ENCODE measurements at regions not wholly inside any gene's neighbourhood (a gene's known extent, or its start where the extent isn't known, plus 50 kb on each side); places are given as distances from the start of the nearest gene placed in this dataset.

DNA sequence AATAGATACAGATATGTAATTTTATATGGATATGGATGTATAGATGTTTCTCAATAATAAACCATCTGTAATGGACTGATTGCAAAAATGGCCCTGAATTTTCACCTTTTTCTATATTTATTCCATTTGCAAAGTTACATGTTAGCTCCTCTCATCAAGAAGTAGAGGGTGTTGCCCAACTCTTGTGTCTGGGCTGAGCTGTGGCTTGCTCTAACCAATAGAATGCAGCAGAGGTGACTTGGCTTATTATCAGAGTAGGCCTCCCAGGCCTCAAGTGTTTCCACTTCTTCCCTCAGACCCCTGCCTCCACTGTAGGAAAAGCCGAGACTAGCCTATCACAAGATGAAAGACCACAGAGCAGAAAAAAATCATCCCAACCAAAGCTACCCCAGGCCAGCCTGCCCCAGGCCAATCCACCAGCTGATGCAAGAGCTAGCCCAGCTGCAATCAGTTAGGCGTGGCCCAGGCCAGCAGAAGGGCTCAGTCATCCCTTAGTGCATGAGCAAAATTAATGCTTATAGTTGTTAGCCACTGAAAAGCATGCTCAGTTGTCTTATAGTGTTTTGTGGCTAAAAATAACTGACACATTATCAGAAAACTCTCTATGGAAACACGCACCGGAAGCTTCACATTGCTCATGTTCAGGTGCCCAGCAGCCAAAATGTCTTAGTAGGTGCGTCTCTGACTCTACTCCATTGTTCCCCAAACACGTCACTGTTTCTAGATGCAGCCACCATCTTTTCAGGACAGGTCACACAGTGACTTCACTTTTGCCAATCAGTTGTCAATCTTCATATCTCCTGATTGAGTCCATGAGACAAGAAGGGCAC lies 464.0 kb downstream of the FBXO15 start:
- Mint-ChIP-seq H3K4me1 (ENCODE audit: low read depth, unreplicated experiment) (no peaks in the 10 kb centered on the region), H3K4me3 (ENCODE audit: unreplicated experiment) (no peak overlapping the region), H3K27me3 (ENCODE audit: unreplicated experiment) (no peaks in the 10 kb centered on the region), H3K36me3 (ENCODE audit: unreplicated experiment) (no peaks in the 10 kb centered on the region), H3K27ac (ENCODE audit: unreplicated experiment) (no peak overlapping the region), H3K9me3 (ENCODE audit: unreplicated experiment) (peaks cover 2% of the 10 kb centered on the region)
- TF ChIP-seq, protein P1, sequence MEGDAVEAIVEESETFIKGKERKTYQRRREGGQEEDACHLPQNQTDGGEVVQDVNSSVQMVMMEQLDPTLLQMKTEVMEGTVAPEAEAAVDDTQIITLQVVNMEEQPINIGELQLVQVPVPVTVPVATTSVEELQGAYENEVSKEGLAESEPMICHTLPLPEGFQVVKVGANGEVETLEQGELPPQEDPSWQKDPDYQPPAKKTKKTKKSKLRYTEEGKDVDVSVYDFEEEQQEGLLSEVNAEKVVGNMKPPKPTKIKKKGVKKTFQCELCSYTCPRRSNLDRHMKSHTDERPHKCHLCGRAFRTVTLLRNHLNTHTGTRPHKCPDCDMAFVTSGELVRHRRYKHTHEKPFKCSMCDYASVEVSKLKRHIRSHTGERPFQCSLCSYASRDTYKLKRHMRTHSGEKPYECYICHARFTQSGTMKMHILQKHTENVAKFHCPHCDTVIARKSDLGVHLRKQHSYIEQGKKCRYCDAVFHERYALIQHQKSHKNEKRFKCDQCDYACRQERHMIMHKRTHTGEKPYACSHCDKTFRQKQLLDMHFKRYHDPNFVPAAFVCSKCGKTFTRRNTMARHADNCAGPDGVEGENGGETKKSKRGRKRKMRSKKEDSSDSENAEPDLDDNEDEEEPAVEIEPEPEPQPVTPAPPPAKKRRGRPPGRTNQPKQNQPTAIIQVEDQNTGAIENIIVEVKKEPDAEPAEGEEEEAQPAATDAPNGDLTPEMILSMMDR (IDR thresholded peaks at IDR 0.05; ENCODE audit: partially characterized antibody, unreplicated experiment), result no peak
- DNase-seq, result no peak

DNA sequence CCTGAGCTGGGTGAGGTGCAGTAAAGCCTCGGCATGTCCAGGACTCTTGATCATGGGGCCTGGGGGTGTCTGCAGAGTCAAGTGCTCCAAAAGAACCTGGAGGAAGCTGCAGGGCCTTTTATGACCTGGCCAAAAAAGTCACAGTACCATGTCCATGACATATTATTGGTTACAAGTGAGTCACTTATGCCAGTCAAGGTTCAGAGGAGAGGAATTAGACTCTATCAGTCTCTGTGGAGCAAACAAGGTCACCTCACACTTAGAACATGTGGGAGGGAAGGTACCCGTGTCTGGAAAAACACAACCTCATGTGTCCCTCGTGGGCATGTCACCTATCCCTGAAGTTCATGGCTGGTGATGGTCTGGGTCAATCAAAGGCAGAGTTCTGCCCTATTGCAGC lies 465.7 kb downstream of the FBXO15 start:
- Mint-ChIP-seq H3K4me3 (ENCODE audit: unreplicated experiment) (no peak overlapping the region), H3K27me3 (ENCODE audit: unreplicated experiment) (no peaks in the 10 kb centered on the region), H3K4me1 (ENCODE audit: low read depth, unreplicated experiment) (no peaks in the 10 kb centered on the region), H3K9me3 (ENCODE audit: unreplicated experiment) (no peaks in the 10 kb centered on the region), H3K27ac (ENCODE audit: unreplicated experiment) (no peak overlapping the region), H3K36me3 (ENCODE audit: unreplicated experiment) (no peaks in the 10 kb centered on the region)
- no peak for DNase-seq
- TF ChIP-seq, protein P1 (IDR thresholded peaks at IDR 0.05; ENCODE audit: partially characterized antibody, unreplicated experiment), result no peak

DNA sequence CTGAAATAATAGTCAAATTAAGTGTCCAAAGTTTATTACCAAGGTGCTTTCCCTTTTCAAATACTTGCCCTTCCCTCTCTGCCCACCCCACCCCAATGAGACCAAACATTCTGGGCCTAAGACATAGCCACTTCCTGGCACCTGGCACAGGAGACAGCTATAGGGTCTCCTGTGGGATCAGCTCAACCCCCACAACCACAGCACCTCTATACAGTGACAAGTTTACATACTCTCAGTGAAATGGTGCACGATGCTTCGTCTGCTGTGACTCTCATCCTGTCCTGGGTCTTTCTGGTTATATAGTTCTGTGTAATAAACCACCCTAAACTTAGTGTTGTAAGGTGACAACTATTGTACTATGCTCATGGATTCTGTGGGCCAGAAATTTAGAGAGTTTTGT lies 466.2 kb downstream of the FBXO15 start:
- Mint-ChIP-seq H3K27me3 (ENCODE audit: unreplicated experiment) (no peaks in the 10 kb centered on the region), H3K9me3 (ENCODE audit: unreplicated experiment) (no peaks in the 10 kb centered on the region), H3K4me3 (ENCODE audit: unreplicated experiment) (no peak overlapping the region), H3K4me1 (ENCODE audit: low read depth, unreplicated experiment) (no peaks in the 10 kb centered on the region), H3K36me3 (ENCODE audit: unreplicated experiment) (no peaks in the 10 kb centered on the region), H3K27ac (ENCODE audit: unreplicated experiment) (no peak overlapping the region)
- TF ChIP-seq, protein P1 (IDR thresholded peaks at IDR 0.05; ENCODE audit: partially characterized antibody, unreplicated experiment), result no peak
- no peak for DNase-seq

DNA sequence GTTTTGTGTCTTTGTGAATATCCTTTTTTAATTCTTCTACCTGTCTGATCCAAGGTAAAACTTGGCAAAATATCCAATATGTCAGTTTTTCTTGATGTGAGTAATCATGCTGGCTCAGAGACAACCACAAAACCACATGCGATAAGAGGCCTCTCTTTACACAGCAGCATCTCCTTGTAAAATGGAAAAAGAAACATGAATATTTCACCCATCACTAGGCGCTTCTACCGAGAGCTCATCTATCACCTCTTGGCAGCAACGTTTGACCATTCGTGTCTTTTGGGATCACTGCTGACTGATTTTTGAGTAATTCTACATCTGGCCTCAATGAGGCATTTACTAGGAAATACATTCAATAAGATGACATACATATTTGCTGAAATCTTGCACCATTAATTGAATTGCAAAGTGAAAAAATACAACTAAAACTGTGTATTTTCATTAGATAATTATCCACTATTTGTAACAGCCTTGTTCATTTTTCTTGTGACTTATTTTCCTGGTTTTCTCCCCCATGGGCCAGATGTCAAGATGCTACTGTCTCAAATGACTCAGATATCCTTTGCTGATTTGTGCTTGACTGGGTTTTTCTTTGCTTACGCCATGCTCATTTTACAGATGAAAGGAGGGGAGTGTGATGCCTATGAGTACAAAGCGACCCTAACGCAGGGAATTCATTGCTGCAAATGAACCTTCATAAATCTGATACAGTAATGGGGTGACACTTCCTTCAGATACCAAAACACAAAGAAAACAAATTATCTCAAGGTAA lies 467.5 kb downstream of the FBXO15 start:
- Mint-ChIP-seq H3K36me3 (ENCODE audit: unreplicated experiment) (no peaks in the 10 kb centered on the region), H3K27ac (ENCODE audit: unreplicated experiment) (no peak overlapping the region), H3K9me3 (ENCODE audit: unreplicated experiment) (no peaks in the 10 kb centered on the region), H3K27me3 (ENCODE audit: unreplicated experiment) (no peaks in the 10 kb centered on the region), H3K4me1 (ENCODE audit: low read depth, unreplicated experiment) (no peaks in the 10 kb centered on the region), H3K4me3 (ENCODE audit: unreplicated experiment) (no peak overlapping the region)
- no peak for DNase-seq
- TF ChIP-seq, protein P1 (IDR thresholded peaks at IDR 0.05; ENCODE audit: partially characterized antibody, unreplicated experiment), result no peak

DNA sequence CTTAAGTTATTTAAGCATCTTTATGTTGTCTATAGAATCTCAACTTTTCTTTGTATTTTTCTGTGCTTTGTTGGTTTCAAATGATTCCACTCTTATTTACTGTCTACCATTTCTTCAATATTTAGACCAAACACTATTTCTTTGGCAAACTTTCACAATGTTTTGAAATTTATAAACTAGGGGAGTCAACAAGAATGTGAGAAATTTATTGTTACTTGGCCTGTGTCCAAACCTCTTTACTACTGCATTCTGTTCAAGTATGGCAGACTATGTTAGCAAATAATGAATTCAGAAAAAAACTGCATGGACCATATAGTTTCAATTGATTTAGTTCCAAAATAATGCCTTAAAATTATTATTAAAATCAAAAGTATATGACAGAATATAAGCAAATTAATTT lies 470.2 kb downstream of the FBXO15 start:
- no peak overlapping the region for H3K4me3 Mint-ChIP-seq (ENCODE audit: unreplicated experiment)
- no peaks in the 10 kb centered on the region for H3K36me3 Mint-ChIP-seq (ENCODE audit: unreplicated experiment)
- H3K4me1 Mint-ChIP-seq (ENCODE audit: low read depth, unreplicated experiment), result no peaks in the 10 kb centered on the region
- no peak for DNase-seq
- no peaks in the 10 kb centered on the region for H3K27me3 Mint-ChIP-seq (ENCODE audit: unreplicated experiment)
- no peak overlapping the region for H3K27ac Mint-ChIP-seq (ENCODE audit: unreplicated experiment)
- TF ChIP-seq, protein P1 (IDR thresholded peaks at IDR 0.05; ENCODE audit: partially characterized antibody, unreplicated experiment), result no peak
- H3K9me3 Mint-ChIP-seq (ENCODE audit: unreplicated experiment), result no peaks in the 10 kb centered on the region

Measured in glutamatergic neuron (in vitro differentiated cells).